HCT116 (cell line): ENCODE measurements at regions not wholly inside any gene's neighbourhood (a gene's known extent, or its start where the extent isn't known, plus 50 kb on each side); places are given as distances from the start of the nearest gene placed in this dataset.

Experiments used
- ATAC-seq: fragments of 200-7000 bp; cut with Tn5 transposase; 2 replicates; pipeline ENCODE4 v1.9.1; 2020; ENCODE audit warnings: mild to moderate bottlenecking, moderate library complexity
- BruUV-seq: library from RNA; stranded (reverse); fragments of 400-500 nt; replicated peaks from 2 replicates; lab custom pipeline; 2021; lab: Mats Ljungman, UMichigan
- CTCF ChIA-PET: fragments of 300-600 bp; sonication (Branson Sonifier 250); formaldehyde crosslinking; loops from one replicate; lab custom pipeline; 2021; ENCODE audit warnings: antibody characterized with exemption; lab: Charles Lee
- POLR2A ChIA-PET: fragments of 300-600, 350-600 bp; sonication (Branson Sonifier 250); formaldehyde crosslinking; loops from one replicate; lab custom pipeline; 2021; ENCODE audit warnings: antibody characterized with exemption; lab: Charles Lee
- RAD21 ChIA-PET, 2 experiments: fragments of 300-600 bp; sonication (Branson Sonifier 250); formaldehyde crosslinking; loops; one replicate each; lab custom pipeline; 2023; ENCODE audit warnings: low total read pairs in 2 of 2; ENCODE audit not compliant: uncharacterized antibody in 2 of 2, unreplicated experiment in 2 of 2, low non-redundant PET in 1 of 2; lab: Charles Lee
- DNase-seq: peaks from one replicate; pipeline ENCODE4 v3.0.0-alpha.2; 2010; ENCODE audit warnings: low read depth, low spot score
- H2AFZ ChIP-seq: fragments of 200-600 bp; shearing (Covaris generic), sonication (generic); 2 replicates; pipeline ENCODE4 v1.6.1; 2017; ENCODE audit warnings: low read depth, mixed run types, mixed read lengths, antibody characterized with exemption, low read length; ENCODE audit not compliant: poor library complexity, severe bottlenecking
- H3K27ac ChIP-seq: 2 replicates; pipeline ENCODE4 v1.5.1; 2012; ENCODE audit warnings: low read depth, low read length
- H3K27me3 ChIP-seq: fragments of 200-600 bp; sonication (generic); 2 replicates; pipeline ENCODE4 v1.6.1; 2016; ENCODE audit warnings: mixed run types, low read length, mixed read lengths; ENCODE audit not compliant: insufficient read depth
- H3K36me3 ChIP-seq, 2 experiments: fragments of 200-500 bp in 1 of 2; fragments of 200-600 bp in 1 of 2; sonication (Bioruptor generic) in 1 of 2; sonication (generic) in 1 of 2; 2 replicates each; pipeline versions ENCODE4 v1.5.1 to v1.6.1; 2014 to 2016; ENCODE audit warnings: low read length in 2 of 2, inconsistent platforms in 1 of 2, mixed read lengths in 1 of 2, mixed run types in 1 of 2; ENCODE audit not compliant: insufficient read depth in 2 of 2, control insufficient read depth in 1 of 2
- H3K4me1 ChIP-seq, 2 experiments: fragments of 200-600 bp in 1 of 2; sonication (generic) in 1 of 2; 2 replicates each; pipeline versions ENCODE4 v1.5.1 to v1.6.1; 2012 to 2017; ENCODE audit warnings: low read length in 2 of 2, inconsistent platforms in 1 of 2, mild to moderate bottlenecking in 1 of 2, mixed read lengths in 1 of 2, mixed run types in 1 of 2, moderate library complexity in 1 of 2; ENCODE audit not compliant: insufficient read depth in 2 of 2, control insufficient read depth in 1 of 2
- H3K4me2 ChIP-seq: fragments of 200-600 bp; sonication (generic); 2 replicates; pipeline ENCODE4 v1.6.1; 2017; ENCODE audit warnings: mixed run types, low read length, mixed read lengths
- H3K4me3 ChIP-seq, 2 experiments: fragments of 200-600 bp in 1 of 2; sonication (generic) in 1 of 2; replicated peaks in 1 of 2; 2 replicates each; pipeline ENCODE4 v1.5.1; 2011 to 2016; ENCODE audit warnings: low read length in 2 of 2, control low read depth in 1 of 2, low read depth in 1 of 2, mild to moderate bottlenecking in 1 of 2, mixed read lengths in 1 of 2, mixed run types in 1 of 2
- H3K79me2 ChIP-seq: fragments of 200-600 bp; sonication (generic); 2 replicates; pipeline ENCODE4 v1.6.1; 2017; ENCODE audit warnings: mild to moderate bottlenecking, mixed run types, low read length, moderate library complexity, mixed read lengths; ENCODE audit not compliant: insufficient read depth
- H3K9ac ChIP-seq: fragments of 200-600 bp; sonication (generic); 2 replicates; pipeline ENCODE4 v1.6.1; 2016; ENCODE audit warnings: low read length, mixed read lengths
- H3K9me2 ChIP-seq: fragments of 200-600 bp; sonication (generic), shearing (Covaris generic); 2 replicates; pipeline ENCODE4 v1.6.1; 2017; ENCODE audit warnings: mixed run types, mild to moderate bottlenecking, moderate library complexity; ENCODE audit not compliant: insufficient read depth
- H3K9me3 ChIP-seq, 2 experiments: fragments of 200-500 bp in 1 of 2; fragments of 200-600 bp in 1 of 2; sonication (Bioruptor generic) in 1 of 2; sonication (generic) in 1 of 2; 2 replicates each; pipeline ENCODE4 v1.6.1; 2014 to 2017; ENCODE audit warnings: low read length in 2 of 2, mixed read lengths in 2 of 2, inconsistent platforms in 1 of 2, low read depth in 1 of 2, mild to moderate bottlenecking in 1 of 2, mixed run types in 1 of 2, moderate library complexity in 1 of 2; ENCODE audit not compliant: control insufficient read depth in 1 of 2, insufficient read depth in 1 of 2
- H4K20me1 ChIP-seq: fragments of 200-600 bp; sonication (generic), shearing (Covaris generic); 2 replicates; pipeline ENCODE4 v1.6.1; 2017; ENCODE audit warnings: mixed run types, mild to moderate bottlenecking, moderate library complexity; ENCODE audit not compliant: insufficient read depth
- CBX3 ChIP-seq: IDR thresholded peaks from 2 replicates; pipeline ENCODE4 v1.6.1; 2012; ENCODE audit warnings: low read depth
- CEBPB ChIP-seq: IDR thresholded peaks from 2 replicates; pipeline ENCODE4 v1.6.1; 2012; ENCODE audit warnings: low read depth
- EGR1 ChIP-seq: IDR thresholded peaks from 2 replicates; pipeline ENCODE4 v1.6.1; 2012; ENCODE audit warnings: low read depth
- ELF1 ChIP-seq: IDR thresholded peaks from 2 replicates; pipeline ENCODE4 v1.6.1; 2012; ENCODE audit warnings: low read depth, borderline replicate concordance
- EZH2 ChIP-seq: fragments of 200-600 bp; sonication (generic); IDR thresholded peaks from 2 replicates; pipeline ENCODE4 v1.6.1; 2017; ENCODE audit warnings: antibody characterized with exemption, mixed run types
- EZH2phosphoT487 ChIP-seq: fragments of 200-600 bp; IDR thresholded peaks from 2 replicates; pipeline ENCODE4 v1.6.1; 2018; ENCODE audit warnings: antibody characterized with exemption, borderline replicate concordance
- FOSL1 ChIP-seq: IDR thresholded peaks from 2 replicates; pipeline ENCODE4 v1.6.1; 2012; ENCODE audit warnings: low read depth
- JUND ChIP-seq: IDR thresholded peaks from 2 replicates; pipeline ENCODE4 v1.6.1; 2012
- MAX ChIP-seq: IDR thresholded peaks from 2 replicates; pipeline ENCODE4 v1.6.1; 2012
- RAD21 ChIP-seq: IDR thresholded peaks from 2 replicates; pipeline ENCODE4 v1.6.1; 2012; ENCODE audit warnings: low read depth, mild to moderate bottlenecking
- SIN3A ChIP-seq: IDR thresholded peaks from 2 replicates; pipeline ENCODE4 v1.6.1; 2012; ENCODE audit warnings: low read depth
- SP1 ChIP-seq: IDR thresholded peaks from 2 replicates; pipeline ENCODE4 v1.6.1; 2012; ENCODE audit warnings: low read depth
- SRF ChIP-seq: IDR thresholded peaks from 2 replicates; pipeline ENCODE4 v1.6.1; 2012; ENCODE audit warnings: low read depth
- YY1 ChIP-seq: IDR thresholded peaks from 2 replicates; pipeline ENCODE4 v1.6.1; 2011; ENCODE audit warnings: low read length, low read depth, moderate library complexity, mild to moderate bottlenecking; ENCODE audit not compliant: insufficient replicate concordance; ENCODE audit errors: extremely low read depth
- ZBTB33 ChIP-seq: IDR thresholded peaks from 2 replicates; pipeline ENCODE4 v1.6.1; 2011; ENCODE audit warnings: mild to moderate bottlenecking, low read length, moderate library complexity; ENCODE audit not compliant: insufficient replicate concordance; ENCODE audit errors: extremely low read depth
- ZFX ChIP-seq: fragments of 450-650 bp; IDR thresholded peaks from 2 replicates; pipeline ENCODE4 v1.6.1; 2017
- ZNF274 ChIP-seq: fragments of 200-500 bp; sonication (Bioruptor generic); IDR thresholded peaks from 2 replicates; pipeline ENCODE4 v1.6.1; 2014; ENCODE audit warnings: mild to moderate bottlenecking, low read depth, low read length, inconsistent platforms
- intact Hi-C: fragments of 100-400 bp; cut with micrococcal nuclease; formaldehyde crosslinking; loops from 2 replicates; pipeline ENCODE4 v1.10.0; 2022
- TF ChIP-seq, protein P1 (sequence below): IDR thresholded peaks from 2 replicates; pipeline ENCODE4 v1.6.1; 2012
- TF ChIP-seq, protein P2 (sequence below), 3 experiments: fragments of 200-600 bp in 1 of 3; sonication (generic) in 1 of 3; IDR thresholded peaks in 2 of 3; conservative IDR thresholded peaks in 1 of 3; 2 replicates each; pipeline ENCODE4 v1.5.1; 2012 to 2017; ENCODE audit warnings: low read depth in 2 of 3, low read length in 2 of 3, antibody characterized with exemption in 1 of 3, borderline replicate concordance in 1 of 3, control low read depth in 1 of 3, mild to moderate bottlenecking in 1 of 3, mixed read lengths in 1 of 3, mixed run types in 1 of 3, moderate library complexity in 1 of 3; ENCODE audit not compliant: insufficient read depth in 1 of 3
- TF ChIP-seq, protein P3 (sequence below): IDR thresholded peaks from 2 replicates; pipeline ENCODE4 v1.6.1; 2012; ENCODE audit warnings: low read depth

DNA sequence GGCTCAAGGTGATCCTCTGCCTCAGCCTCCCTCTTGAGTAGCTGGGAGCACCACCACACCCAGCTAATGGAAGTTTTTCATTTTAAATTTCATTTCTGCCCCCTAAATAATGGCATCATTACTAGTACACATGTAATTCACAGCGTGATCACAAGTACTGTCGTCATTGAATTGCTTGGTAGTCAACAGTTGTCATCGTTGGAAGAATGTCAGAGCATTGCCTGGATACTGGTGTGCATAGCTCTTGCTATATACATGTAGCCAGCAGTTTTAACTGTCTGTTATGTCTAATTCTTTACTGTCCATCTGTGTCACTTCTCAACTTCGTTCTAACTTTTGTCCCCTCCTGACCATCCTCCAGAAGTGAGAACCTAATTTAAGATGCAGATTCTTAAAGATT, 62.1 kb downstream of the CRPPA start:
- Histone ChIP-seq H3K4me2 (no peak overlapping the region), H3K27me3 (no peaks in the 10 kb centered on the region), H3K79me2 (no peaks in the 10 kb centered on the region), H3K9me2 (no peaks in the 10 kb centered on the region), H3K9ac (no peak overlapping the region), H2AFZ (no peak overlapping the region), H3K4me3 (no peak overlapping the region), H3K36me3 (no peaks in the 10 kb centered on the region), H3K4me1 (no peaks in the 10 kb centered on the region), H4K20me1 (no peaks in the 10 kb centered on the region), H3K9me3 (no peaks in the 10 kb centered on the region), H3K27ac (no peak overlapping the region)
- BruUV-seq: no TSS peak
- DNase-seq (no peak), ATAC-seq (no peak)
- ChIA-PET POLR2A (no interaction called here), CTCF (no interaction called here), RAD21 (no interaction called here)
- intact Hi-C loops: no loop called here
- TF ChIP-seq EGR1: no peak
- no peak for TF ChIP-seq JUND
- TF ChIP-seq EZH2phosphoT487: no peak
- TF ChIP-seq, protein P1, sequence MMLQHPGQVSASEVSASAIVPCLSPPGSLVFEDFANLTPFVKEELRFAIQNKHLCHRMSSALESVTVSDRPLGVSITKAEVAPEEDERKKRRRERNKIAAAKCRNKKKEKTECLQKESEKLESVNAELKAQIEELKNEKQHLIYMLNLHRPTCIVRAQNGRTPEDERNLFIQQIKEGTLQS: no peak
- no peak for TF ChIP-seq EZH2
- TF ChIP-seq, protein P2, sequence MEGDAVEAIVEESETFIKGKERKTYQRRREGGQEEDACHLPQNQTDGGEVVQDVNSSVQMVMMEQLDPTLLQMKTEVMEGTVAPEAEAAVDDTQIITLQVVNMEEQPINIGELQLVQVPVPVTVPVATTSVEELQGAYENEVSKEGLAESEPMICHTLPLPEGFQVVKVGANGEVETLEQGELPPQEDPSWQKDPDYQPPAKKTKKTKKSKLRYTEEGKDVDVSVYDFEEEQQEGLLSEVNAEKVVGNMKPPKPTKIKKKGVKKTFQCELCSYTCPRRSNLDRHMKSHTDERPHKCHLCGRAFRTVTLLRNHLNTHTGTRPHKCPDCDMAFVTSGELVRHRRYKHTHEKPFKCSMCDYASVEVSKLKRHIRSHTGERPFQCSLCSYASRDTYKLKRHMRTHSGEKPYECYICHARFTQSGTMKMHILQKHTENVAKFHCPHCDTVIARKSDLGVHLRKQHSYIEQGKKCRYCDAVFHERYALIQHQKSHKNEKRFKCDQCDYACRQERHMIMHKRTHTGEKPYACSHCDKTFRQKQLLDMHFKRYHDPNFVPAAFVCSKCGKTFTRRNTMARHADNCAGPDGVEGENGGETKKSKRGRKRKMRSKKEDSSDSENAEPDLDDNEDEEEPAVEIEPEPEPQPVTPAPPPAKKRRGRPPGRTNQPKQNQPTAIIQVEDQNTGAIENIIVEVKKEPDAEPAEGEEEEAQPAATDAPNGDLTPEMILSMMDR (IDR thresholded peaks at IDR 0.05 in 2 of 3, conservative IDR thresholded peaks at IDR 0.05 in 1 of 3; ENCODE audit: borderline replicate concordance in 1 of 3, insufficient read depth in 1 of 3, low read depth in 2 of 3, low read length in 2 of 3): no peak
- no peak for TF ChIP-seq YY1
- TF ChIP-seq ELF1: no peak
- TF ChIP-seq, protein P3, sequence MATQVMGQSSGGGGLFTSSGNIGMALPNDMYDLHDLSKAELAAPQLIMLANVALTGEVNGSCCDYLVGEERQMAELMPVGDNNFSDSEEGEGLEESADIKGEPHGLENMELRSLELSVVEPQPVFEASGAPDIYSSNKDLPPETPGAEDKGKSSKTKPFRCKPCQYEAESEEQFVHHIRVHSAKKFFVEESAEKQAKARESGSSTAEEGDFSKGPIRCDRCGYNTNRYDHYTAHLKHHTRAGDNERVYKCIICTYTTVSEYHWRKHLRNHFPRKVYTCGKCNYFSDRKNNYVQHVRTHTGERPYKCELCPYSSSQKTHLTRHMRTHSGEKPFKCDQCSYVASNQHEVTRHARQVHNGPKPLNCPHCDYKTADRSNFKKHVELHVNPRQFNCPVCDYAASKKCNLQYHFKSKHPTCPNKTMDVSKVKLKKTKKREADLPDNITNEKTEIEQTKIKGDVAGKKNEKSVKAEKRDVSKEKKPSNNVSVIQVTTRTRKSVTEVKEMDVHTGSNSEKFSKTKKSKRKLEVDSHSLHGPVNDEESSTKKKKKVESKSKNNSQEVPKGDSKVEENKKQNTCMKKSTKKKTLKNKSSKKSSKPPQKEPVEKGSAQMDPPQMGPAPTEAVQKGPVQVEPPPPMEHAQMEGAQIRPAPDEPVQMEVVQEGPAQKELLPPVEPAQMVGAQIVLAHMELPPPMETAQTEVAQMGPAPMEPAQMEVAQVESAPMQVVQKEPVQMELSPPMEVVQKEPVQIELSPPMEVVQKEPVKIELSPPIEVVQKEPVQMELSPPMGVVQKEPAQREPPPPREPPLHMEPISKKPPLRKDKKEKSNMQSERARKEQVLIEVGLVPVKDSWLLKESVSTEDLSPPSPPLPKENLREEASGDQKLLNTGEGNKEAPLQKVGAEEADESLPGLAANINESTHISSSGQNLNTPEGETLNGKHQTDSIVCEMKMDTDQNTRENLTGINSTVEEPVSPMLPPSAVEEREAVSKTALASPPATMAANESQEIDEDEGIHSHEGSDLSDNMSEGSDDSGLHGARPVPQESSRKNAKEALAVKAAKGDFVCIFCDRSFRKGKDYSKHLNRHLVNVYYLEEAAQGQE: no peak
- no peak for TF ChIP-seq SRF
- no peak for TF ChIP-seq ZBTB33
- no peak for TF ChIP-seq ZFX
- no peak for TF ChIP-seq ZNF274
- TF ChIP-seq CEBPB: no peak
- no peak for TF ChIP-seq MAX
- no peak for TF ChIP-seq SP1
- no peak for TF ChIP-seq RAD21
- no peak for TF ChIP-seq SIN3A
- no peak for TF ChIP-seq CBX3
- no peak for TF ChIP-seq FOSL1
- TF ChIP-seq, all 23 proteins: peak for 0
